ENCODE measurements at regions not wholly inside any gene's neighbourhood (a gene's known extent, or its start where the extent isn't known, plus 50 kb on each side); places are given as distances from the start of the nearest gene placed in this dataset.

GRCh38 chr2:49480520-49480919 is 326.2 kb upstream of the FSHR start:
- Histone ChIP-seq H3K4me1 (ENCODE audit: insufficient read depth) (no peaks in the 10 kb centered on the region), H3K27ac (no peak overlapping the region), H3K27me3 (no peaks in the 10 kb centered on the region), H3K36me3 (no peaks in the 10 kb centered on the region), H3K4me3 (no peak overlapping the region), H3K9me3 (no peaks in the 10 kb centered on the region)
- TF ChIP-seq POLR2A (IDR thresholded peaks at IDR 0.05): no peak
- no peak for TF ChIP-seq EP300 (IDR thresholded peaks at IDR 0.05)
- TF ChIP-seq, protein P1, sequence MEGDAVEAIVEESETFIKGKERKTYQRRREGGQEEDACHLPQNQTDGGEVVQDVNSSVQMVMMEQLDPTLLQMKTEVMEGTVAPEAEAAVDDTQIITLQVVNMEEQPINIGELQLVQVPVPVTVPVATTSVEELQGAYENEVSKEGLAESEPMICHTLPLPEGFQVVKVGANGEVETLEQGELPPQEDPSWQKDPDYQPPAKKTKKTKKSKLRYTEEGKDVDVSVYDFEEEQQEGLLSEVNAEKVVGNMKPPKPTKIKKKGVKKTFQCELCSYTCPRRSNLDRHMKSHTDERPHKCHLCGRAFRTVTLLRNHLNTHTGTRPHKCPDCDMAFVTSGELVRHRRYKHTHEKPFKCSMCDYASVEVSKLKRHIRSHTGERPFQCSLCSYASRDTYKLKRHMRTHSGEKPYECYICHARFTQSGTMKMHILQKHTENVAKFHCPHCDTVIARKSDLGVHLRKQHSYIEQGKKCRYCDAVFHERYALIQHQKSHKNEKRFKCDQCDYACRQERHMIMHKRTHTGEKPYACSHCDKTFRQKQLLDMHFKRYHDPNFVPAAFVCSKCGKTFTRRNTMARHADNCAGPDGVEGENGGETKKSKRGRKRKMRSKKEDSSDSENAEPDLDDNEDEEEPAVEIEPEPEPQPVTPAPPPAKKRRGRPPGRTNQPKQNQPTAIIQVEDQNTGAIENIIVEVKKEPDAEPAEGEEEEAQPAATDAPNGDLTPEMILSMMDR (IDR thresholded peaks at IDR 0.05): no peak
- intact Hi-C loops (cut with DNase I): no loop called here
- DNase-seq: no peak
- 61 to 70% (median 65%) methylated on average over 1 of the region's 1 CpG for WGBS, 3 donors

- no peak for TF ChIP-seq POLR2A (IDR thresholded peaks at IDR 0.05)
- TF ChIP-seq, protein P1 (IDR thresholded peaks at IDR 0.05): no peak
- TF ChIP-seq EP300 (IDR thresholded peaks at IDR 0.05): no peak
- WGBS, 3 donors: 81 to 96% (median 83%) methylated on average over 1 of the region's 1 CpG
- DNase-seq: no peak
- H3K9me3 ChIP-seq: no peaks in the 10 kb centered on the region
- no peak overlapping the region for H3K4me3 ChIP-seq
- no peaks in the 10 kb centered on the region for H3K27me3 ChIP-seq
- H3K27ac ChIP-seq: no peak overlapping the region
- intact Hi-C loops (cut with DNase I): no loop called here
- H3K36me3 ChIP-seq: no peaks in the 10 kb centered on the region
- H3K4me1 ChIP-seq (ENCODE audit: insufficient read depth): no peaks in the 10 kb centered on the region
Observed at GRCh38 chr2:49465157-49465831, 311.0 kb upstream of the FSHR start.

GRCh38 chr2:49459314-49459993 is 305.1 kb upstream of the FSHR start:
- intact Hi-C loops (cut with DNase I): no loop called here
- no peaks in the 10 kb centered on the region for H3K27me3 ChIP-seq
- no peaks in the 10 kb centered on the region for H3K9me3 ChIP-seq
- H3K4me3 ChIP-seq: no peak overlapping the region
- no peak for DNase-seq
- WGBS, 3 donors: 65 to 85% (median 75%) methylated on average over 3 of the region's 3 CpGs
- no peaks in the 10 kb centered on the region for H3K36me3 ChIP-seq
- H3K4me1 ChIP-seq (ENCODE audit: insufficient read depth): no peaks in the 10 kb centered on the region
- H3K27ac ChIP-seq: no peak overlapping the region
- TF ChIP-seq EP300 (IDR thresholded peaks at IDR 0.05) (no peak), POLR2A (IDR thresholded peaks at IDR 0.05) (no peak)
- TF ChIP-seq, protein P1 (IDR thresholded peaks at IDR 0.05): no peak

- no peak for TF ChIP-seq POLR2A (IDR thresholded peaks at IDR 0.05)
- TF ChIP-seq, protein P1 (IDR thresholded peaks at IDR 0.05): no peak
- intact Hi-C loops (cut with DNase I): no loop called here
- 82 to 88% (median 87%) methylated on average over 3 of the region's 3 CpGs for whole genome bisulfite sequencing, 3 donors
Observed at GRCh38 chr2:49444005-49444404, 289.7 kb upstream of the FSHR start.

More at GRCh38 chr2:49444005-49444404, 289.7 kb upstream of the FSHR start:
- no peak for DNase-seq
- H3K27ac ChIP-seq: no peak overlapping the region
- no peaks in the 10 kb centered on the region for H3K9me3 ChIP-seq
- H3K36me3 ChIP-seq: no peaks in the 10 kb centered on the region
- no peaks in the 10 kb centered on the region for H3K4me1 ChIP-seq (ENCODE audit: insufficient read depth)
- H3K27me3 ChIP-seq: no peaks in the 10 kb centered on the region
- H3K4me3 ChIP-seq: no peak overlapping the region

All from ovary (tissue), 7 donors.